ENCODE measurements at regions not wholly inside any gene's neighbourhood (a gene's known extent, or its start where the extent isn't known, plus 50 kb on each side); places are given as distances from the start of the nearest gene placed in this dataset.

DNA sequence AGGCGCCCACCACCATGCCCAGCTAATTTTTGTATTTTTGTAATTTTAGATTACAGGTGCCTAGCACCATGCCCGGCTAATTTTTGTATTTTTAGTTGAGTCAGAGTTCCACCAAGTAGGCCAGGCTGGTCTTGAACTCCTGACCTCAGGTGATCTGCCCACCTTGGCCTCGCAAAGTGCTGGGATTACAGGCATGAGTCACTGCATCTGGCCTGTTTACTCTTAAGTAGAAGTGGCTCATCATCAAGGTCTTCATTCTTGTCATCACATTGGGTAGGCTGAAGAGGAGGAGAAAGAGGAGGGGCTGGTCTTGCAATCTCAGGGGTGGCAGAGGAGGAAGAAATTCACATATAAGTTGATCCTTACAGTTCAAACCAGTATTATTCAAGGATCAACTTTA lies 152.4 kb upstream of the ATP2B1 start:
- no peaks in the 10 kb centered on the region for H3K4me1 ChIP-seq
- H3K36me3 ChIP-seq, result no peaks in the 10 kb centered on the region
- DNase-seq (ENCODE audit: low spot score), result no peak
- no peaks in the 10 kb centered on the region for H3K27me3 ChIP-seq
- TF ChIP-seq, protein P1, sequence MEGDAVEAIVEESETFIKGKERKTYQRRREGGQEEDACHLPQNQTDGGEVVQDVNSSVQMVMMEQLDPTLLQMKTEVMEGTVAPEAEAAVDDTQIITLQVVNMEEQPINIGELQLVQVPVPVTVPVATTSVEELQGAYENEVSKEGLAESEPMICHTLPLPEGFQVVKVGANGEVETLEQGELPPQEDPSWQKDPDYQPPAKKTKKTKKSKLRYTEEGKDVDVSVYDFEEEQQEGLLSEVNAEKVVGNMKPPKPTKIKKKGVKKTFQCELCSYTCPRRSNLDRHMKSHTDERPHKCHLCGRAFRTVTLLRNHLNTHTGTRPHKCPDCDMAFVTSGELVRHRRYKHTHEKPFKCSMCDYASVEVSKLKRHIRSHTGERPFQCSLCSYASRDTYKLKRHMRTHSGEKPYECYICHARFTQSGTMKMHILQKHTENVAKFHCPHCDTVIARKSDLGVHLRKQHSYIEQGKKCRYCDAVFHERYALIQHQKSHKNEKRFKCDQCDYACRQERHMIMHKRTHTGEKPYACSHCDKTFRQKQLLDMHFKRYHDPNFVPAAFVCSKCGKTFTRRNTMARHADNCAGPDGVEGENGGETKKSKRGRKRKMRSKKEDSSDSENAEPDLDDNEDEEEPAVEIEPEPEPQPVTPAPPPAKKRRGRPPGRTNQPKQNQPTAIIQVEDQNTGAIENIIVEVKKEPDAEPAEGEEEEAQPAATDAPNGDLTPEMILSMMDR (IDR thresholded peaks at IDR 0.05), result no peak
- H3K9me3 ChIP-seq, result no peaks in the 10 kb centered on the region
- no peak overlapping the region for H3K27ac ChIP-seq
- H3K4me3 ChIP-seq, result no peak overlapping the region

DNA sequence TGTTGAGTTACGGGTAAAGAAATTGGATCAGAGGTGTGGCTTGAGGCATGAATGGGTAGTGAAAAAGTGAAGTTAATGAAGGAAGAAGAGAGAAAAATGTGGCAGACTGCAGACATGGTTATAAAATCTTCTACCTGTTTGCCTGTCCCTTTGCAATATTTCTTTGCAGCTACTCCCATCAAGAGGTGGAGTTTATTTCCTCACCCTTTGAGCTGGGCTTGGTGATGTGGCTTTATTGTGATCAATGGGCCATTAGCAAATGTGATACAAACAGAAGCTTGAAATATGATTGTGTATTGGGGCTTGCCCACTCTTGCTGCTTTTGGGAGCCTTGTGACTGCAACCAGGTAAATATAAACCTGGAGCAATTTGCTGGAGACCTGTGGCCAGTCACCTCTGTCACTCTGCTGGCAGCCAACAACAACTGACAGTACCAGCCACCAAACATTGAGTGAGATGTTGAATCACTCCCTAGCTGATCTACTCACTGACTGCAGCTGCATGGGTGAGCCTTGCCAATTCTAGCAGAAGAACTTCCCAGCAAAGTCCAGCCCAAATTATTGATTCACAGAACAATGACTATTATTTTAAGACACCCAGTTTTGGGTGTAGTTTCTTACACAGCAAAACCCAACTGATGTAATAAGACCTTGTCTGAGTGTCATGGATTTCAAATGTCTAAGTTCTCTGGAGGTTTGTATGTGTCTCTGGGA lies 151.0 kb upstream of the ATP2B1 start:
- no peaks in the 10 kb centered on the region for H3K4me1 ChIP-seq
- no peaks in the 10 kb centered on the region for H3K27me3 ChIP-seq
- TF ChIP-seq, protein P1 (IDR thresholded peaks at IDR 0.05), result no peak
- H3K27ac ChIP-seq, result no peak overlapping the region
- no peak overlapping the region for H3K4me3 ChIP-seq
- no peaks in the 10 kb centered on the region for H3K9me3 ChIP-seq
- DNase-seq (ENCODE audit: low spot score), result no peak
- no peaks in the 10 kb centered on the region for H3K36me3 ChIP-seq

DNA sequence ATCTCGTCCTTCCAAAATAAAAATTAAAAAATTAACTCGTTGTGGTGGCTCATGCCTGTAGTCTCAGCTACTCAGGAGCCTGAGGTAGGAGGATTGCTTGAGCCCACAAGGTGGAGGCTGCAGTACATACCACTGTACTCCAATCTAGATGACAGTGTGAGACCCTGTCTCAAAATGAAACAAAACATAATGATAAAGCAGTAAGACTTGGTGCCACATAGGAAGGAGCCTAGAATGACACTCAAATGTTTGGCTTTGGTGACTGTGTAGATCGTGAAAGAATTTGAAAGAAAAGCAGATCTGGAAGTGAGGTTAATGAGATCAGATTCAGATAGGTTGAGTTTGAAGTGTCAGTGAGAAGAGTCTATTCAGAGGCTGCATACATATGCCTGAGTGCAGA lies 150.1 kb upstream of the ATP2B1 start:
- DNase-seq (ENCODE audit: low spot score), result no peak
- Histone ChIP-seq H3K4me1 (no peaks in the 10 kb centered on the region), H3K27me3 (no peaks in the 10 kb centered on the region), H3K9me3 (no peaks in the 10 kb centered on the region), H3K27ac (no peak overlapping the region), H3K36me3 (no peaks in the 10 kb centered on the region), H3K4me3 (no peak overlapping the region)
- TF ChIP-seq, protein P1 (IDR thresholded peaks at IDR 0.05), result no peak

DNA sequence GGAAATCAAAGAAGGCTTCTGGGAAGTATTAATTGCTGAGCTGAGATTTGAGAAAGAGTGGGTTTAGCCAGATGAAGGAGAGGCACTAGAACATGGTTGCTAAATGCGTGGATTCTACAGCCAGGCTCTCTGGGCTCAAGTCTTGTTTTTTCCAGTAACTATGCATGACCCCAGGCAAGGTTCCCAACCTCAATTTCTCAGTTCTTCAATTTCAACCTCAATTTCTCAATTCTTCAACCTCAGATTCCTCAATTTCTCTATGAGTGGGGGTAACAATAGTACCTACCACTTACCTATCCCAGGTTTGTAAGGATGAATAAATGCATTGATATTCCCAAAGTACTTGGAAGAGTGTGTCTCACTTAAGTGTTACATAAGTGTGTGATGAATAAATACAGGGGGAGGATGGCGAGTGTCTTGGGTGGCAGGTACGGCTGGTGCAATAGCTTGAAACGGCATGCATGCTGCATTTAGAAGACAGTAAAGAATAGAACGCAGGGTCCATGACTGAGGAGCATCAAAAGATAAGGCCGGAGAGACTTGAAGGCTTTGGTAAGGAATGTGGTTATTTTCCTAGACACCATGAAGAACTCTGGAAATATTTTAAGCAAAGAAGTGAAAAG lies 149.1 kb upstream of the ATP2B1 start:
- Histone ChIP-seq H3K9me3 (no peaks in the 10 kb centered on the region), H3K27ac (no peak overlapping the region), H3K4me3 (no peak overlapping the region), H3K36me3 (no peaks in the 10 kb centered on the region), H3K27me3 (no peaks in the 10 kb centered on the region), H3K4me1 (no peaks in the 10 kb centered on the region)
- DNase-seq (ENCODE audit: low spot score), result no peak
- TF ChIP-seq, protein P1 (IDR thresholded peaks at IDR 0.05), result no peak

DNA sequence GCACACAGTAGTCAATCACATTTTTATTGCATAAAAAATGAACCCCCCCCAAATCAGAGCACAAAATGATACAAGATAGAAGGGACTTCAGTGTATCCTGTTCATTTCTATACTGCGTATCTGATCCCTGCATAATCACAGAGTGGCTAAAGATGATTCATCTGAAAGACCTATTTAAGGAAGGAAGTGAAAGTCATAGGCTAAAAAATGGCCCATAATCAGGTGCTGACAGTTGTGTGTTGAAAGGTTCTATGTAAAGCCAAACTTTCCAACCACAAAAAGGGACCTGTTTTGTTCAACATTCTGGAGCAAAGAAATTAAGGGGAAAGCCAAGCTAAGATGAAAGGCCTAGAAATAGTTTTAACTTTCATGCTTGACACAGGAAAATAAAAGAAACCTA lies 147.8 kb upstream of the ATP2B1 start:
- no peaks in the 10 kb centered on the region for H3K36me3 ChIP-seq
- no peaks in the 10 kb centered on the region for H3K4me1 ChIP-seq
- no peaks in the 10 kb centered on the region for H3K9me3 ChIP-seq
- H3K4me3 ChIP-seq, result no peak overlapping the region
- no peak overlapping the region for H3K27ac ChIP-seq
- H3K27me3 ChIP-seq, result no peaks in the 10 kb centered on the region
- no peak for DNase-seq (ENCODE audit: low spot score)
- TF ChIP-seq, protein P1 (IDR thresholded peaks at IDR 0.05), result no peak

Data from right atrium auricular region (tissue), 2 donors.